GM19035 (cell line): ENCODE measurements at regions not wholly inside any gene's neighbourhood (a gene's known extent, or its start where the extent isn't known, plus 50 kb on each side); places are given as distances from the start of the nearest gene placed in this dataset.

ENCODE experiments used
- ATAC-seq: cut with Tn5 transposase; IDR thresholded peaks from one replicate; pipeline ENCODE4 v1.9.1; 2021; ENCODE audit not compliant: unreplicated experiment

DNA sequence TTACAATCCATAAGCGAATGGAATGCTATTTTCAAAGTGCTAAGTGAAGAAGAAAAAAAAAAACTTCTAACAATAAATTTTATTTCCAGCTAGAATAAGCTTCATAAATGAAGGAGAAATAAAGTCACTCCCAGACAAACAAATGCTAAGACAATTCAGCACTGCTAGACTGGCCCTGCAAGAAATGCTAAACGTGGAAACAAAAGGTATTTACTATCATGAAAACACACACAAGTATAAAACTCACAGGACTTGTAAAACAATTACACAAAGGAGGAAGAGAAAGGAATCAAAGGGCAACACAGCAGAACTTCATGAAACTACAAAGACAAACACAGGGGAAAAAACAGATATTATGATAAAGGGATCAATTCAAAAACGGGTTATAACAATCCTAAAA is 85.8 kb upstream of the NELL2 start:
- no peak for ATAC-seq

DNA sequence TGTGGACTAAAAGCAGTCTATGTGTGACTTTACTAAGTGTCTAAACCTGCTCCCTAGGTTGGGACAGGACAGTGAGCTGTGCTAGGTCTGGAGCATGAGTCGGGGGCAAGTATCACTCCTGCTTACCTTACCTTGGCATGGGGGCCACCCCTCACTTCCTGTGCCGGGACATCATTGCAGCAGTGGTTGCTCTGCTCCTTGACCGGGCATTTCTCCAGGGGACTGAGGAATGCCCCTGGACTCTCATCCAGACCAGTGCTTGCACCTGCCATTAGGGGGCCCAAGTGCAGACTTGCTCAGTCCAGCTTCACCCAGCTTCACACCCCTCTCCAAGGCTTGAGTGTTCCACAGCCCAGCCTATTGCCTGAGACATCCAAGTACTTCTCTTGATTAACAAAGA is 84.7 kb upstream of the NELL2 start:
- ATAC-seq, result no peak

- no peak for ATAC-seq
These were observed 84.3 kb upstream of the NELL2 start for GRCh38 chr12:44960423-44960822.

DNA sequence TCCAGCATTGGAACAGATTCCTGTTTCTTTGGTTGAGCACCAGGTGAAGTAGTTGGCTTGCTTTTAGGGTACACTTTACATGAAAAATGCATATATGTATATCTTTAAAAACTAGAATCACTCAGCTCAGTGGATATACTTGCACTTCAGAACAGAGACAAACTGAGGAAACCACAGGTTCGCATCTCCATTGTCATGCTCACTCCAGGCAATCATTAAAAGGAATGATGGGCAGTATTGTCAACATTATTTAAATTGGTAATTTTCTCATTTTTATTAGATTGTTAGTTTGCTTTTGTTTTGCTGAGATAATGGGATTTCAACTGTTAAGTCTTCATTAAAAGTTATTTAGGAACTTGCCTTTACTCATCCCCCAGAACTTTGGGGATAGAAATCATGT is 71.0 kb upstream of the NELL2 start:
- ATAC-seq, result no peak

GRCh38 chr12:44942714-44943113 is 66.6 kb upstream of the NELL2 start:
- ATAC-seq, result no peak

- peak; percentile 64 for ATAC-seq
These were observed 55.0 kb upstream of the NELL2 start for GRCh38 chr12:44930972-44931600.

GRCh38 chr12:44929236-44929885 is 53.2 kb upstream of the NELL2 start:
- ATAC-seq, result no peak
